ENCODE measurements at regions not wholly inside any gene's neighbourhood (a gene's known extent, or its start where the extent isn't known, plus 50 kb on each side); places are given as distances from the start of the nearest gene placed in this dataset.

GRCh38 chrX:4397471-4397870, 684.0 kb upstream of the PRKX start:
- Mint-ChIP-seq H3K4me1 (no peaks in the 10 kb centered on the region), H3K27me3 (ENCODE audit: insufficient read depth) (no peaks in the 10 kb centered on the region), H3K9me3 (no peaks in the 10 kb centered on the region), H3K4me3 (no peak overlapping the region), H3K27ac (no peak overlapping the region), H3K36me3 (ENCODE audit: low read depth) (no peaks in the 10 kb centered on the region)
- no peaks in the 10 kb centered on the region for H3K36me3 ChIP-seq (ENCODE audit: control insufficient read depth, insufficient read depth, low read length)
- no peaks in the 10 kb centered on the region for H3K9me3 ChIP-seq (ENCODE audit: control insufficient read depth, low read length)
- H3K4me1 ChIP-seq (ENCODE audit: control insufficient read depth, insufficient read depth, low read length), result no peaks in the 10 kb centered on the region
- H3K27me3 ChIP-seq (ENCODE audit: control insufficient read depth, insufficient read depth, low read length, poor library complexity, severe bottlenecking), result no peaks in the 10 kb centered on the region
- H3K4me3 ChIP-seq (ENCODE audit: low read length), result no peak overlapping the region
- DNase-seq, result no peak
- WGBS, 2 experiments (ENCODE audit: insufficient coverage in 1 of 2, insufficient read length in 1 of 2), result 100% methylated on average over 1 to 2 of the region's 2 CpGs
- TF ChIP-seq CTCF (conservative IDR thresholded peaks at IDR 0.05), result no peak
- H3K9ac ChIP-seq (ENCODE audit: extremely low read depth, low read length, poor library complexity, severe bottlenecking), result no peak overlapping the region
- H3K27ac ChIP-seq (ENCODE audit: low read depth, low read length), result no peak overlapping the region

- no peak overlapping the region for H3K4me3 Mint-ChIP-seq
- DNase-seq, result no peak
- no peak for TF ChIP-seq CTCF (conservative IDR thresholded peaks at IDR 0.05)
- no peaks in the 10 kb centered on the region for H3K9me3 ChIP-seq (ENCODE audit: control insufficient read depth, low read length)
- no peaks in the 10 kb centered on the region for H3K27me3 ChIP-seq (ENCODE audit: control insufficient read depth, insufficient read depth, low read length, poor library complexity, severe bottlenecking)
- peaks cover 12% of the 10 kb centered on the region for H3K36me3 Mint-ChIP-seq (ENCODE audit: low read depth)
- no peaks in the 10 kb centered on the region for H3K36me3 ChIP-seq (ENCODE audit: control insufficient read depth, insufficient read depth, low read length)
- no peaks in the 10 kb centered on the region for H3K27me3 Mint-ChIP-seq (ENCODE audit: insufficient read depth)
- H3K4me3 ChIP-seq (ENCODE audit: low read length), result no peak overlapping the region
- H3K27ac Mint-ChIP-seq, result peak overlapping the region; percentile 68
- WGBS, 2 experiments (ENCODE audit: insufficient coverage in 1 of 2, insufficient read length in 1 of 2), result 42% methylated on average over 3 of the region's 3 CpGs; no CpG with 5 or more reads in 1 of the 2 experiments
- no peak overlapping the region for H3K27ac ChIP-seq (ENCODE audit: low read depth, low read length)
- H3K9me3 Mint-ChIP-seq, result peaks cover 16% of the 10 kb centered on the region
- H3K4me1 ChIP-seq (ENCODE audit: control insufficient read depth, insufficient read depth, low read length), result no peaks in the 10 kb centered on the region
- H3K9ac ChIP-seq (ENCODE audit: extremely low read depth, low read length, poor library complexity, severe bottlenecking), result no peak overlapping the region
- H3K4me1 Mint-ChIP-seq, result peaks cover 8% of the 10 kb centered on the region
These were observed 668.8 kb upstream of the PRKX start for GRCh38 chrX:4382273-4382672.

- Mint-ChIP-seq H3K9me3 (peaks cover 14% of the 10 kb centered on the region), H3K4me3 (no peak overlapping the region), H3K27me3 (ENCODE audit: insufficient read depth) (no peaks in the 10 kb centered on the region), H3K27ac (no peak overlapping the region), H3K4me1 (peaks cover 8% of the 10 kb centered on the region), H3K36me3 (ENCODE audit: low read depth) (peaks cover 9% of the 10 kb centered on the region)
- Histone ChIP-seq H3K27me3 (ENCODE audit: control insufficient read depth, insufficient read depth, low read length, poor library complexity, severe bottlenecking) (no peaks in the 10 kb centered on the region), H3K4me1 (ENCODE audit: control insufficient read depth, insufficient read depth, low read length) (no peaks in the 10 kb centered on the region), H3K27ac (ENCODE audit: low read depth, low read length) (no peak overlapping the region), H3K9me3 (ENCODE audit: control insufficient read depth, low read length) (no peaks in the 10 kb centered on the region), H3K4me3 (ENCODE audit: low read length) (no peak overlapping the region), H3K9ac (ENCODE audit: extremely low read depth, low read length, poor library complexity, severe bottlenecking) (no peak overlapping the region), H3K36me3 (ENCODE audit: control insufficient read depth, insufficient read depth, low read length) (no peaks in the 10 kb centered on the region)
- no peak for DNase-seq
- no peak for TF ChIP-seq CTCF (conservative IDR thresholded peaks at IDR 0.05)
These were observed 667.3 kb upstream of the PRKX start for GRCh38 chrX:4380710-4381109.
